C4-2B (cell line): ENCODE measurements at regions not wholly inside any gene's neighbourhood (a gene's known extent, or its start where the extent isn't known, plus 50 kb on each side); places are given as distances from the start of the nearest gene placed in this dataset.

Source experiments
- CTCF ChIP-seq: fragments of 450-650 bp; conservative IDR thresholded peaks from 2 replicates; pipeline ENCODE4 v1.5.1; 2017; ENCODE audit warnings: mild to moderate bottlenecking
- ZFX ChIP-seq: fragments of 450-650 bp; IDR thresholded peaks from 2 replicates; pipeline ENCODE4 v1.6.1; 2017

- TF ChIP-seq CTCF (no peak), ZFX (no peak)
Measured at GRCh38 chr18:56001576-56001975, 413.6 kb upstream of the TCF4 start.
